H1 (cell line): ENCODE measurements at regions not wholly inside any gene's neighbourhood (a gene's known extent, or its start where the extent isn't known, plus 50 kb on each side); places are given as distances from the start of the nearest gene placed in this dataset.

Experiments used
- CBX5 ChIP-seq: fragments of 300-800, 300-1000 bp; sonication (generic); IDR thresholded peaks from 2 replicates; pipeline ENCODE4 v1.7.1; 2016; ENCODE audit warnings: antibody characterized with exemption, low read length, low read depth
- CEBPB ChIP-seq: IDR thresholded peaks from 2 replicates; pipeline ENCODE4 v1.6.1; 2012; ENCODE audit warnings: low read depth, low read length
- HDAC2 ChIP-seq, 2 experiments: fragments of 300-600 bp in 1 of 2; sonication (generic) in 1 of 2; IDR thresholded peaks; 2 replicates each; pipeline ENCODE4 v1.6.1; 2011 to 2012; ENCODE audit warnings: low read depth in 2 of 2, low read length in 2 of 2, mild to moderate bottlenecking in 2 of 2, moderate library complexity in 2 of 2, borderline replicate concordance in 1 of 2, inconsistent platforms in 1 of 2
- SIN3A ChIP-seq, 2 experiments: IDR thresholded peaks in 1 of 2; conservative IDR thresholded peaks in 1 of 2; 2 replicates each; pipeline ENCODE4 v1.6.1; 2011 to 2012; ENCODE audit warnings: low read length in 2 of 2, improper control_type of control experiment in 1 of 2, low read depth in 1 of 2, mild to moderate bottlenecking in 1 of 2
- SRF ChIP-seq: IDR thresholded peaks from 2 replicates; pipeline ENCODE4 v1.6.1; 2011; ENCODE audit warnings: mild to moderate bottlenecking, low read depth, low read length, moderate library complexity
- TAF1 ChIP-seq: IDR thresholded peaks from 2 replicates; pipeline ENCODE4 v1.6.1; 2011; ENCODE audit warnings: mild to moderate bottlenecking, low read depth, low read length

DNA sequence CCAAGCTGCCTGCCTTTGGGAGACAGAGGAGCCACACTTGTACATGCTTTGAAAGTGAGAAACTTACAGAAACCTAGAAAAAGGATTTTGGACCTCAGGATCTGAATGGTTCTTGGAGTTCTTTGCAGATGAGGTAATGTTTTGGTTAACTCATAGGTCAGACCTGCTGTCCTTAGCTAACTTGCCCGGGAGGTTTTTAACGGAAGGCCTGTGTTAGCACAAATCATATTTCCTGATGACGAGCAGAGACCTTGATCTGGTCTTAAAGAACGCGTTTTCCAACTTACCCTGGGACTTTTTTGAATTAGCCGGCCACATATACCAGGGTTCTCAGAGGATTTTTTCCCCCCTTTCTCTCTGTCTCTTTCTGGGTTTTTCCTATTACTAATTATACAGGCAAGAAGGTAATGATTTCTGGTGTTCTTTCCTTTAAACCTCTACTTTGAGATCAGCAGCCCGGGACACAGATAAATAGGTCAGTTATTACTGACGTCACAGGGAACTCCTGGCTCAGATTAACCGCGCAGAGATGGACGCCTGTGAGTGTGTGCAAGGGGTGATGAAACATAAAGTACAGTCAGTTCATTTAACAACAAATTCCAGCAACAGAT is 101.7 kb upstream of the KLF6 start (continued):
- TF ChIP-seq SIN3A (conservative IDR thresholded peaks at IDR 0.05 in 1 of 2, IDR thresholded peaks at IDR 0.05 in 1 of 2; ENCODE audit: low read depth in 1 of 2, low read length in 2 of 2) (no peak), HDAC2 (IDR thresholded peaks at IDR 0.05; ENCODE audit: borderline replicate concordance in 1 of 2, low read depth in 2 of 2, low read length in 2 of 2) (no peak), CEBPB (no peak), TAF1 (no peak), SRF (no peak), CBX5 (no peak)
